ENCODE measurements at regions not wholly inside any gene's neighbourhood (a gene's known extent, or its start where the extent isn't known, plus 50 kb on each side); places are given as distances from the start of the nearest gene placed in this dataset.

- no peak for TF ChIP-seq CTCF (IDR thresholded peaks at IDR 0.05)
- no peak for TF ChIP-seq POLR2A (IDR thresholded peaks at IDR 0.05)
Observed at GRCh38 chr20:56111961-56112730, 106.8 kb upstream of the CBLN4 start.

Data from adrenal gland (tissue), 5 donors.